Keratinocyte (primary cell): ENCODE measurements at regions not wholly inside any gene's neighbourhood (a gene's known extent, or its start where the extent isn't known, plus 50 kb on each side); places are given as distances from the start of the nearest gene placed in this dataset.
A peak's percentile ranks its signal among the peaks of the same experiment; 100 is the strongest.

ENCODE experiments used
- DNase-seq: peaks from one replicate; pipeline ENCODE4 v3.0.0-alpha.2; 2011; ENCODE audit warnings: low read depth, missing footprints, low spot score
- FAIRE-seq: peaks from 2 replicates; lab custom pipeline; 2011; peaks lifted over from hg19 to GRCh38; lab: Jason Lieb, UNC
- H2AFZ ChIP-seq: 2 replicates; pipeline ENCODE4 v1.6.0; 2012; ENCODE audit warnings: low read length, control low read depth, inconsistent platforms; ENCODE audit not compliant: control insufficient read depth
- H3K27ac ChIP-seq: 2 replicates; pipeline ENCODE4 v1.5.1; 2011; ENCODE audit warnings: low read length; ENCODE audit not compliant: control insufficient read depth, insufficient read depth
- H3K27me3 ChIP-seq: 3 replicates; pipeline ENCODE4 v1.6.0; 2011; ENCODE audit warnings: low read length; ENCODE audit not compliant: control insufficient read depth, insufficient read depth; ENCODE audit errors: extremely low read depth
- H3K36me3 ChIP-seq, 2 experiments: 2 replicates in 1 of 2; 3 replicates in 1 of 2; pipeline ENCODE4 v1.5.1; 2011; ENCODE audit warnings: low read length in 2 of 2, mild to moderate bottlenecking in 1 of 2; ENCODE audit not compliant: control insufficient read depth in 2 of 2, insufficient read depth in 2 of 2; ENCODE audit errors: extremely low read depth in 1 of 2
- H3K4me1 ChIP-seq: 3 replicates; pipeline ENCODE4 v1.5.1; 2011; ENCODE audit warnings: low read length; ENCODE audit not compliant: control insufficient read depth, insufficient read depth; ENCODE audit errors: extremely low read depth
- H3K4me2 ChIP-seq: 3 replicates; pipeline ENCODE4 v1.6.0; 2011; ENCODE audit warnings: low read depth, low read length; ENCODE audit not compliant: control insufficient read depth, insufficient read depth; ENCODE audit errors: extremely low read depth
- H3K4me3 ChIP-seq, 3 experiments: fragments of 200-600 bp in 1 of 3; sonication (generic) in 1 of 3; 2 replicates in 2 of 3; 3 replicates in 1 of 3; pipeline ENCODE4 v1.5.1; 2011 to 2016; ENCODE audit warnings: low read length in 3 of 3, mild to moderate bottlenecking in 3 of 3, control low read depth in 2 of 3, inconsistent platforms in 1 of 3, low read depth in 1 of 3, mixed read lengths in 1 of 3, mixed run types in 1 of 3, moderate library complexity in 1 of 3; ENCODE audit not compliant: control insufficient read depth in 2 of 3, insufficient read depth in 2 of 3; ENCODE audit errors: extremely low read depth in 1 of 3
- H3K79me2 ChIP-seq: 2 replicates; pipeline ENCODE4 v1.6.0; 2012; ENCODE audit warnings: low read length; ENCODE audit not compliant: control insufficient read depth, insufficient read depth
- H3K9ac ChIP-seq: 3 replicates; pipeline ENCODE4 v1.6.0; 2011; ENCODE audit warnings: low read length; ENCODE audit not compliant: control insufficient read depth, insufficient read depth; ENCODE audit errors: extremely low read depth
- H3K9me1 ChIP-seq: 3 replicates; pipeline ENCODE4 v1.6.0; 2011; ENCODE audit warnings: low read length; ENCODE audit not compliant: control insufficient read depth, insufficient read depth; ENCODE audit errors: extremely low read depth
- H3K9me3 ChIP-seq: 2 replicates; pipeline ENCODE4 v1.5.1; 2012; ENCODE audit warnings: low read depth, low read length; ENCODE audit not compliant: control insufficient read depth
- H4K20me1 ChIP-seq: 3 replicates; pipeline ENCODE4 v1.6.0; 2011; ENCODE audit warnings: low read length; ENCODE audit not compliant: control insufficient read depth, insufficient read depth; ENCODE audit errors: extremely low read depth
- EZH2 ChIP-seq: IDR thresholded peaks from one replicate; pipeline ENCODE4 v1.6.1; 2012; ENCODE audit warnings: inconsistent platforms, mild to moderate bottlenecking, low read length, moderate library complexity
- dilution Hi-C: fragments of 300-500 bp; cut with MboI; formaldehyde crosslinking; loops from one replicate; pipeline ENCODE4 v1.7.0; 2020; ENCODE audit warnings: low sequenced_read_pairs; ENCODE audit not compliant: extremely low pct_ligation_motif_present
- TF ChIP-seq, protein P1 (sequence below), 3 experiments: IDR thresholded peaks in 1 of 3; conservative IDR thresholded peaks in 1 of 3; optimal IDR thresholded peaks in 1 of 3; 2 replicates in 2 of 3; 3 replicates in 1 of 3; pipeline versions ENCODE3 to v1.5.1; 2011; ENCODE audit warnings: low read length in 3 of 3, mild to moderate bottlenecking in 3 of 3, moderate library complexity in 2 of 3, control low read depth in 1 of 3, inconsistent platforms in 1 of 3; ENCODE audit not compliant: insufficient read depth in 2 of 3; ENCODE audit errors: extremely low read depth in 1 of 3

DNA sequence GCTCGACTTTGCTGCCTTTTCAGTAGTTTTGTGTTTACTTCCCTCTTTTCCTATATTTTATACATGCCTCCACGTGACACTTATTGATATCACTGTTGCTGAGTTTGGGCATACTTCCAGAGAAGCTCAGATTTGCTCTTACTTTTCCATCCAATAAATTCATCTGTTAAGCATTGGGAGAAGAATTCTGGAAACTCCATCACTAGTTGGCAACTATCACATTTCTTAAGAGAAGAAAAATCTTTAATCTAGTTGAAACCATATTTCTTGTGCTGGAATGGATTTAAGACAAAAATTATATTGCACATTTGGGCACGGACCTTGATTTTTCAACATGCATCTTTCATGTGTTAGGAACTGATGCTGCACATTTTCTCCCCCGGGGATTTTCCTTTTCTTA, 52.6 kb upstream of the CPO start:
- no peaks in the 10 kb centered on the region for H3K4me1 ChIP-seq
- FAIRE-seq (no peak), DNase-seq (no peak)
- no peaks in the 10 kb centered on the region for H3K36me3 ChIP-seq
- no peak overlapping the region for H3K4me2 ChIP-seq
- no peak overlapping the region for H2AFZ ChIP-seq
- no peak overlapping the region for H3K4me3 ChIP-seq
- no peak overlapping the region for H3K9ac ChIP-seq
- H3K9me3 ChIP-seq: no peaks in the 10 kb centered on the region
- dilution Hi-C loops: no loop called here
- no peaks in the 10 kb centered on the region for H3K27me3 ChIP-seq
- no peaks in the 10 kb centered on the region for H4K20me1 ChIP-seq
- no peaks in the 10 kb centered on the region for H3K79me2 ChIP-seq
- TF ChIP-seq, protein P1, sequence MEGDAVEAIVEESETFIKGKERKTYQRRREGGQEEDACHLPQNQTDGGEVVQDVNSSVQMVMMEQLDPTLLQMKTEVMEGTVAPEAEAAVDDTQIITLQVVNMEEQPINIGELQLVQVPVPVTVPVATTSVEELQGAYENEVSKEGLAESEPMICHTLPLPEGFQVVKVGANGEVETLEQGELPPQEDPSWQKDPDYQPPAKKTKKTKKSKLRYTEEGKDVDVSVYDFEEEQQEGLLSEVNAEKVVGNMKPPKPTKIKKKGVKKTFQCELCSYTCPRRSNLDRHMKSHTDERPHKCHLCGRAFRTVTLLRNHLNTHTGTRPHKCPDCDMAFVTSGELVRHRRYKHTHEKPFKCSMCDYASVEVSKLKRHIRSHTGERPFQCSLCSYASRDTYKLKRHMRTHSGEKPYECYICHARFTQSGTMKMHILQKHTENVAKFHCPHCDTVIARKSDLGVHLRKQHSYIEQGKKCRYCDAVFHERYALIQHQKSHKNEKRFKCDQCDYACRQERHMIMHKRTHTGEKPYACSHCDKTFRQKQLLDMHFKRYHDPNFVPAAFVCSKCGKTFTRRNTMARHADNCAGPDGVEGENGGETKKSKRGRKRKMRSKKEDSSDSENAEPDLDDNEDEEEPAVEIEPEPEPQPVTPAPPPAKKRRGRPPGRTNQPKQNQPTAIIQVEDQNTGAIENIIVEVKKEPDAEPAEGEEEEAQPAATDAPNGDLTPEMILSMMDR (optimal IDR thresholded peaks at IDR 0.05 in 1 of 3, IDR thresholded peaks at IDR 0.05 in 1 of 3, conservative IDR thresholded peaks at IDR 0.05 in 1 of 3; ENCODE audit: extremely low read depth in 1 of 3, insufficient read depth in 2 of 3, low read length in 3 of 3): no peak
- TF ChIP-seq EZH2: no peak
- no peaks in the 10 kb centered on the region for H3K9me1 ChIP-seq
- H3K27ac ChIP-seq: no peak overlapping the region

DNA sequence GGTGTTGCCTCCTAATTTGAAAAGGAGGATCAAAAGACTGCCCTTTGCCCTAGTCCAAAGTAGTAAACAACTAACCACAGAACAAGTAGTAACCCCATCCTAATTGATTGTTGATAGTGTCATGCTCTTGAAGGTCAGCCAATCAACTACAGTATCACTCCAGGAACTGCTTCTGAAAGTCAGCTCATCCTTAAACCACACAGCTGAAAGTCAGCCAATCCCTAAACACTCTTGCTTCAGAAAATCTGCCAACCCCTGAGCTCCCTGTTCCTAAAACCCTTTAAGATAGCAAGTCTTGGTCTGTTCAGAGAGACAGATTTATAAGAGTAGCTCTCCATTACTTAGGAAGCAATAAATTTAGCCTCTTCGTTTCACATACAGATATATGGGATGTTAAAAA, 51.6 kb upstream of the CPO start:
- H3K79me2 ChIP-seq: no peaks in the 10 kb centered on the region
- H2AFZ ChIP-seq: no peak overlapping the region
- H3K9me1 ChIP-seq: no peaks in the 10 kb centered on the region
- no peaks in the 10 kb centered on the region for H4K20me1 ChIP-seq
- H3K4me3 ChIP-seq: no peak overlapping the region
- no peak overlapping the region for H3K27ac ChIP-seq
- dilution Hi-C loops: no loop called here
- no peaks in the 10 kb centered on the region for H3K27me3 ChIP-seq
- peak; percentile 13 for FAIRE-seq
- H3K9me3 ChIP-seq: no peaks in the 10 kb centered on the region
- no peaks in the 10 kb centered on the region for H3K36me3 ChIP-seq
- DNase-seq: no peak
- no peak overlapping the region for H3K9ac ChIP-seq
- TF ChIP-seq, protein P1 (optimal IDR thresholded peaks at IDR 0.05 in 1 of 3, IDR thresholded peaks at IDR 0.05 in 1 of 3, conservative IDR thresholded peaks at IDR 0.05 in 1 of 3; ENCODE audit: extremely low read depth in 1 of 3, insufficient read depth in 2 of 3, low read length in 3 of 3): no peak
- no peak for TF ChIP-seq EZH2
- H3K4me1 ChIP-seq: no peaks in the 10 kb centered on the region
- no peak overlapping the region for H3K4me2 ChIP-seq
